ENCODE measurements at regions not wholly inside any gene's neighbourhood (a gene's known extent, or its start where the extent isn't known, plus 50 kb on each side); places are given as distances from the start of the nearest gene placed in this dataset.

DNA sequence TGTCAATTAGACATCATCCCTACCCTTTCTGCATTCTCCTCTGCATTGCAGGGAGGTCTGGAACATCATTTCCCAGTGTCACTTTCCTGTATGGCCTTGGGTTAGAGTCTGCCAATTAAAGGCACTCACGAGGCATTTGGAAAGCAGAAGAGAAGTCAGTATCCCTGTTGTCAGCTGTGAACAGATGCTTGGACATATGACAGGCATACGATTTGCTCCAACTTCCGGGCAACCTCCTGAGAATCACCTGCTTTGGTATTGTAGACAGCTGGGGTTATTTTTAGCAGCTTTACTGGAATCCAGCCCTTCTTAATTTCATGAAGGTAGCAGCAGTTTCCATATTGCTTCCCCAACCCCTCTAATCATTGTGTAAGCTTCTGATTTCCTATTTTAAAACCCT lies 88.7 kb upstream of the DHRS4 start:
- ATAC-seq (ENCODE audit: low FRiP score) (no peak), DNase-seq (ENCODE audit: low spot score) (no peak)
- TF ChIP-seq, protein P1, sequence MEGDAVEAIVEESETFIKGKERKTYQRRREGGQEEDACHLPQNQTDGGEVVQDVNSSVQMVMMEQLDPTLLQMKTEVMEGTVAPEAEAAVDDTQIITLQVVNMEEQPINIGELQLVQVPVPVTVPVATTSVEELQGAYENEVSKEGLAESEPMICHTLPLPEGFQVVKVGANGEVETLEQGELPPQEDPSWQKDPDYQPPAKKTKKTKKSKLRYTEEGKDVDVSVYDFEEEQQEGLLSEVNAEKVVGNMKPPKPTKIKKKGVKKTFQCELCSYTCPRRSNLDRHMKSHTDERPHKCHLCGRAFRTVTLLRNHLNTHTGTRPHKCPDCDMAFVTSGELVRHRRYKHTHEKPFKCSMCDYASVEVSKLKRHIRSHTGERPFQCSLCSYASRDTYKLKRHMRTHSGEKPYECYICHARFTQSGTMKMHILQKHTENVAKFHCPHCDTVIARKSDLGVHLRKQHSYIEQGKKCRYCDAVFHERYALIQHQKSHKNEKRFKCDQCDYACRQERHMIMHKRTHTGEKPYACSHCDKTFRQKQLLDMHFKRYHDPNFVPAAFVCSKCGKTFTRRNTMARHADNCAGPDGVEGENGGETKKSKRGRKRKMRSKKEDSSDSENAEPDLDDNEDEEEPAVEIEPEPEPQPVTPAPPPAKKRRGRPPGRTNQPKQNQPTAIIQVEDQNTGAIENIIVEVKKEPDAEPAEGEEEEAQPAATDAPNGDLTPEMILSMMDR (IDR thresholded peaks at IDR 0.05), result no peak

DNA sequence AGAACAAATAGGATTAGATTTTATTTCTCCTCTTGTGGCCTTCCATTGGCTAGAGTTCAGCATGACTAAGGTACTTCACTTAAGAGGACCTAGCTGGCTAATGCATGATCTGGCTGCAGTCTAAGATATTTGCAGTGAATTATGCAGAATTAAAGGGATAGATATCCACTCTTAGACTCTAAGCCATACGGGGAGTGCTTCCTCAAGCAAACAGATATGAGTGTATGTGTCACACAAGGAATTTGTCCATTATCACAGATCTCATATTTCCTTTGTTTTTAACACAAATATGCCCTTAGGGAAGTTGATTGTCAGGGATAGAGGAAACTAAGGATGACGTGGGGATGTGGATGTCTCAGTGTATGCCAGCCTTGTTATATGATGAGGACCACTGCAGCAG lies 88.1 kb upstream of the DHRS4 start:
- DNase-seq (ENCODE audit: low spot score) (no peak), ATAC-seq (ENCODE audit: low FRiP score) (no peak)
- TF ChIP-seq, protein P1 (IDR thresholded peaks at IDR 0.05), result no peak

DNA sequence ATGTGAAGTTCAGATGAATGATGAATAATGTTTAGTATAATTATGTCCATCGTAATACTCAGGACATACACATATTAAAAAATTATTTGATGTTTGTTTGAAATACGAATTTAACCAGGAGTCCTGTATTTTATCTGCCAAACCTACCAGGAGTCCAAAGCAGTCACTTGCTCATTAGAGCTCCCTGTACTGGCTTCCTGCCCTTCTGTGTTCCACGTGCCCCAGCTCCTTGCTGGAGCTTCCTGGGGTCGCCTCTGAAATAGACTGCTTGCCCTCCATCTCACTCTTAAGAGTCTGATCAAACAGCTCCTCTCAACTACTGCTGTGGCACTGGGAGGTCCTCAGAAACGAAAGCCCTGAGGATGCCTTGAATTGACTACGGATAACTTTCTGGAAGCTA lies 87.3 kb upstream of the DHRS4 start:
- DNase-seq (ENCODE audit: low spot score), result no peak

DNA sequence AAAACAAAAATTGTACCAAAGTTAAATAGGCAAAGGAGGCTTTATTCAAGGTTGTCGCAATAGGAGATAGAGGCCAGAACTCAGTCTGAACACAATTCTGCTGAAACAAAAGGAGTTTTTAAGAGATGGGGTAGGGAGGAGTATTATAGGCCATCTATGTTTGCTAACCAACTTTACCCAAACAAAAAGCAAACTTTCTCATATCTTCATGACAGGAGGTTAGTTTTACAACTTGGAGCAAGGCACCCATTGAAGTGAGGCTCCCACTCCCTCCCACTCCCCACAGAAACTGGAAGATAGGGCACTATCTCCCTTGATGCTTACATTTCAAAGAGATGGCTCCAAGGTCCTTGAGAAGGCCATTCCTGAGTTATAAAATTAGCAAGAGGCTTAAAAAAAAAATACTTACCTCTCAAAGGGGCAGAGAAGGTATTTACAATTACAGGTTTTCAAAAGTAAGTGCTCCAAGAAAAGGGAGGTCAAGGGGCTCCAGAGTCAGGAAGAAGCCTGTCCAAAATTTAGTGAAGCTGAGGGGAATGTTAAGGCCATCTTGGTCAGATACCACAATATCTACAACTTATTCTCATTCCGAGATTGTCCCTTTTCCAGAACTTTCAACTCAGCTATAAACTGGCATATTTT lies 84.4 kb upstream of the DHRS4 start:
- DNase-seq (ENCODE audit: low spot score), result no peak
- no peak for ATAC-seq (ENCODE audit: low FRiP score)
- TF ChIP-seq, protein P1 (IDR thresholded peaks at IDR 0.05), result no peak

More for the DNA sequence above, 87.3 kb upstream of the DHRS4 start:
- no peak for ATAC-seq (ENCODE audit: low FRiP score)
- TF ChIP-seq, protein P1 (IDR thresholded peaks at IDR 0.05), result no peak

DNA sequence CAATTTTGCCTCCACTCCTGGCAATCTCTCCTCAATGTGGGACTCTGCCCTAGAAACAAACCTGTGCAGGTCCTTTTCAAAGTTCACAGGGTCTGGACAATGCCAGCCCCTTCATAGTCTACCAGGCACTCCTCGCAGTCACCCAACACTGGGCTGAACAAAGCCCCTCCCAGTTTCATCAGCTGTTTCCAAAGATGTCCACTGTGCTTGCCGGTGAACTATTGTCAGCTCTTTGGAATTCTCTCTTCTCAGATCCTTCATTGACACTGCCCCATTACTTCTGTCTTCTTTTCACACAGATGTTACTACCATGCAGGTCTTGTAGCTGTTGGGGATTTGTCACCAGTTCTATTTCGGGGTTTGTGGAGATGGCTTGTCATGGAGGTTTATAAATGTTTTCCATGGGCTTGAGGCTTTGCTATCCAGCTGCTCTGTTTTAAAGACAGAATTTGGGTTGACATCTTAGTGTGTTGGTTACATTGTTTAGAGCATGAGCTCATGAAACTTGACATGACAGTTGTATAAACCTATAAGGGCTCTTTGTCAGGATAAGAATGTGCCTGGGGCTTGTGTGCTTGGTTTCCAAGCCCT lies 77.3 kb upstream of the DHRS4 start:
- ATAC-seq (ENCODE audit: low FRiP score) (no peak), DNase-seq (ENCODE audit: low spot score) (no peak)
- TF ChIP-seq, protein P1 (IDR thresholded peaks at IDR 0.05), result no peak

DNA sequence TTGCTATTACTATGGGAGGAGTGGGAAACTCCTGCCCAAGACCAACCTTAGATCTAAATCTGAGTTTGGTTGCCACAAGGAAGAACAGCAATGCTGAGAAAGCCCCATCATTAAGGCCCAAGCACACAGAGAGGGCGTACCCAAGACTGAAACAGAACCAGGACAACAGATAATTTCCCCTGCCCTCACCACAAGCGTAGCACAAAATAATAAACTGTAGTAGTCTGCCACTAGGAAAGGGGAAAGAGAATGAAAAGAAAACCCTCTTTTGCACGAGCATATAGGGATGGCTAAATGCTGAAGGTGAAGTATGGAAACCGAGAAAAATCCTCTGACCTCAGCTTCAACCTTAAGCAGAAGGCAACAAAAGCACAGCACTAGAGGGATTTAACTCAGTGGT lies 76.5 kb upstream of the DHRS4 start:
- DNase-seq (ENCODE audit: low spot score) (no peak), ATAC-seq (ENCODE audit: low FRiP score) (no peak)
- TF ChIP-seq, protein P1 (IDR thresholded peaks at IDR 0.05), result no peak

DNA sequence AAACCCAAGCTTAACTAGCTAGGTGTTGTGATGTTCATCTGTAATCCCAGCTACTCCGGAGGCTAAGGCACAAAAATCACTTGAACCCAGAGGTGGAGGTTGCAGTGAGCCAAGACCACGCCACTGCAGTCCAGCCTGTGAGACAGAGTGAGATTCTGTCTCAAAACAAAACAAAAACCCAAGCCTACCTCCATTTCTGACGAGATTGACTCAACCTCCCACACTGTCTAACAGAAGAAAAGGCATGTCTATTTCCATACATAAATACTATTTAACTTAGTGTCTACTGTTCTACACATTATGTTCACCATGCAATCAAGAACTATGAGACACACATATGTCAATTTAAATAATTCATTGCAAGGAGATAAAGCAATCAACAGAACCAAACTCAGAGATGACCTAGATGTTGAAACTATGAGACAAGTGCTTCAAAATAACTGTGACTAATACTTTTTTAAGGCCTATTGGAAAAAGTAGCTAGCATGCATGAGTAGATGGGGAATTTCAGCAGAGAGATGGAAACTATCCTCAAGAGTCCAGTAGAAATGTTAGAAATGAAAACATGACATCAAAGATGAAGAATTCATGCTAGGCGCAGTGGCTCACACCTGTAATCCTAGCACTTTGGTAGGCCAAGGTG lies 75.9 kb upstream of the DHRS4 start:
- ATAC-seq (ENCODE audit: low FRiP score) (no peak), DNase-seq (ENCODE audit: low spot score) (no peak)
- TF ChIP-seq, protein P1 (IDR thresholded peaks at IDR 0.05), result no peak
